ENCODE measurements at regions not wholly inside any gene's neighbourhood (a gene's known extent, or its start where the extent isn't known, plus 50 kb on each side); places are given as distances from the start of the nearest gene placed in this dataset.

DNA sequence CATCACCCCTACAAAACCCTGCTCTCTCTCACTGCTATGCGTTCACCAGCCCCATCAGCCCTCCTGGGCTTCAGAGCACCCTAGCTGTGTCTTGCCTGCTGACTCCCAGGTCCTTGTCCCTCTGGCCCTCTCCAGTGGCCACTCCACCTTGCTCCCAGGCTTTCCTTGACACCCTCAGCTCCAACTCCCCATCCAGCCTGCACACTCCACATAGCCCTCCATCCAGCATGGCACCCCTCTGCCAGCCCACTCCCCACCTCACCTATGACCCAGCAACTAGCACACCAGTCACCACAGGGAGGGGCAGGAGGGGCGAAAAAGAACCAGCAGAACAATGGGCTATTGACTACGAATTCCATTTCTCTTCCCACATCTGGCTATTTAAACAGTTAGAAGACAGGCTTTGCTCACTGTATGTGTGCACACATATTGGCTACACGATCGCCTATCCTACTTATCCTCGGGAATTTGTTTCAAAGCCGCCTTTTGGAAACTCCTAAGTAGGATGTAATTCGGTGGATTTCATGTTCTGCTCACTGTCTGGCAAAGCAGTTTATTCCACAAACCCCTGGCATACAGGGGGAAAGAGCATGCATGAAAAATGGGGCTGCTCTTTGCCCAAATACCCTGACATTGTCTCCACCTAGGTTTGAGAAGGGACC is 195.3 kb downstream of the SMAD2 start:
- DNase-seq (ENCODE audit: extremely low read depth, insufficient read length): no peak
- H3K27me3 ChIP-seq (replicated peaks; ENCODE audit: control insufficient read depth, insufficient read depth, low read length): 0 out of 2 replicates have a peak, but pooled peaks cover 3% of the 10 kb centered on the region
- H3K36me3 ChIP-seq (ENCODE audit: control insufficient read depth, insufficient read depth, low read length): no peaks in the 10 kb centered on the region
- H3K4me3 ChIP-seq (replicated peaks; ENCODE audit: low read depth, low read length): no peak overlapping the region
- TF ChIP-seq, protein P1, sequence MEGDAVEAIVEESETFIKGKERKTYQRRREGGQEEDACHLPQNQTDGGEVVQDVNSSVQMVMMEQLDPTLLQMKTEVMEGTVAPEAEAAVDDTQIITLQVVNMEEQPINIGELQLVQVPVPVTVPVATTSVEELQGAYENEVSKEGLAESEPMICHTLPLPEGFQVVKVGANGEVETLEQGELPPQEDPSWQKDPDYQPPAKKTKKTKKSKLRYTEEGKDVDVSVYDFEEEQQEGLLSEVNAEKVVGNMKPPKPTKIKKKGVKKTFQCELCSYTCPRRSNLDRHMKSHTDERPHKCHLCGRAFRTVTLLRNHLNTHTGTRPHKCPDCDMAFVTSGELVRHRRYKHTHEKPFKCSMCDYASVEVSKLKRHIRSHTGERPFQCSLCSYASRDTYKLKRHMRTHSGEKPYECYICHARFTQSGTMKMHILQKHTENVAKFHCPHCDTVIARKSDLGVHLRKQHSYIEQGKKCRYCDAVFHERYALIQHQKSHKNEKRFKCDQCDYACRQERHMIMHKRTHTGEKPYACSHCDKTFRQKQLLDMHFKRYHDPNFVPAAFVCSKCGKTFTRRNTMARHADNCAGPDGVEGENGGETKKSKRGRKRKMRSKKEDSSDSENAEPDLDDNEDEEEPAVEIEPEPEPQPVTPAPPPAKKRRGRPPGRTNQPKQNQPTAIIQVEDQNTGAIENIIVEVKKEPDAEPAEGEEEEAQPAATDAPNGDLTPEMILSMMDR (IDR thresholded peaks at IDR 0.05; ENCODE audit: insufficient read depth, low read length, poor library complexity, severe bottlenecking): no peak

DNA sequence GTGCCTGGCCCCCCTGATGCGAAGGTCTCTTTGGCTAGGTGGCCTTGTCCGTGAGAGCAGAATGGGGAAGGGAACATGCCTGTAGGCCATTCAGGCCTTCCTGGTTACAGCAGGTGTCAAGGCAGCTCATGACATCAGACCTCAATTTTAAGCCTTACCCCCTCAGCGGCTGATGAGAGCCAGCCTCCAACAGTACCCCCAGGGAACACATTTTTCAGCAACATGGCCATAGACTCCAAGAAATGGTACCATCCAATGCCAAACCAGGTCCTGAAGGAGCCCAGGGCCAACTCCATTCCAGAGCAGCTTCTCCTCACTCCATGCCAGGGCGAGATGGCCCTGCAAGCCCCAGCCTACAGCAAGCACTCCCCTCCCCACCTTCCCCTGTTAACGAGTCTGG is 199.2 kb downstream of the SMAD2 start:
- Histone ChIP-seq H3K36me3 (ENCODE audit: control insufficient read depth, insufficient read depth, low read length) (no peaks in the 10 kb centered on the region), H3K27me3 (replicated peaks; ENCODE audit: control insufficient read depth, insufficient read depth, low read length) (peaks cover 1% of the 10 kb centered on the region; the same call in 1 of the 2 replicates), H3K4me3 (replicated peaks; ENCODE audit: low read depth, low read length) (no peak overlapping the region)
- no peak for DNase-seq (ENCODE audit: extremely low read depth, insufficient read length)
- TF ChIP-seq, protein P1 (IDR thresholded peaks at IDR 0.05; ENCODE audit: insufficient read depth, low read length, poor library complexity, severe bottlenecking): no peak

DNA sequence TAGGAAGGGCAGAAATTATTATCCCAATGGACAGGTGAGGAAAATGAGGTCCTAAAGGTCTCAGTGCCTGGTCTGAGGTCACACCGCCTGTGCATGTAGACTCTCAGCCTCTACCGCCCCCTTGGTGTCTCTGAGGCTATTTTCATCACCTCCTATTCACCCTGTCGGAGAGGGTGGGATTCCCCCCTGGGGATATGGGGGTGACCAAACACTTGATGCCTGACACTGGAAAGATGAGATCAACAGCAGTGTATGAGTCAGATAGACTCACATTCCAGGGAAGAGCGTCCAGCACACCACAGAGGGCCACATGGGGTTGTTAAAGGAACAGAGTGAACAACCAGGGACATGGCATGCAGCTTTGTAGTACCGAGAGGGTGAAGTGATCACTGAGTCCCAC is 199.7 kb downstream of the SMAD2 start:
- H3K27me3 ChIP-seq (replicated peaks; ENCODE audit: control insufficient read depth, insufficient read depth, low read length): peaks cover 1% of the 10 kb centered on the region; the same call in 1 of the 2 replicates
- no peaks in the 10 kb centered on the region for H3K36me3 ChIP-seq (ENCODE audit: control insufficient read depth, insufficient read depth, low read length)
- DNase-seq (ENCODE audit: extremely low read depth, insufficient read length): no peak
- H3K4me3 ChIP-seq (replicated peaks; ENCODE audit: low read depth, low read length): no peak overlapping the region
- TF ChIP-seq, protein P1 (IDR thresholded peaks at IDR 0.05; ENCODE audit: insufficient read depth, low read length, poor library complexity, severe bottlenecking): peak; percentile 17

DNA sequence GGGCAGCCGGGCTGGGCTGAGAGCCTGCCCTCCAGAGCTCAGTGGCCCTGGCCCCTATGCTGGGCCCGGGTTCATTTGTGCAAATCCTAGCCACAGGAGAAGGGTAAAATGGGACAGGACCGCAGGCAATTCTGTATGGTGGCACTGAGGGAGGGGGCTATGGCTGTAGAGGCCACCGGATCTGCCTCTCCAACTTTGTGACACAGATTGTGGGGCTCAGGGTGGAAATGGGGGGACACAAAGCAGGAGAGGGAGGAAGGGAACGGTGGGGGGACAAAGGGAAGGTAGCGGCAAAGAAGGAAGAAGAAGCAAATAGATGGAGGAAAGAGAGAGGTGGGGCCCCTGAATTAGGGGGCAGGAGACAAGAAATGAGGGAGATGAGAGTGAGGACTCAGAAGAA is 201.1 kb downstream of the SMAD2 start:
- Histone ChIP-seq H3K36me3 (ENCODE audit: control insufficient read depth, insufficient read depth, low read length) (no peaks in the 10 kb centered on the region), H3K4me3 (replicated peaks; ENCODE audit: low read depth, low read length) (no peak overlapping the region), H3K27me3 (replicated peaks; ENCODE audit: control insufficient read depth, insufficient read depth, low read length) (peaks cover 1% of the 10 kb centered on the region; the same call in 1 of the 2 replicates)
- TF ChIP-seq, protein P1 (IDR thresholded peaks at IDR 0.05; ENCODE audit: insufficient read depth, low read length, poor library complexity, severe bottlenecking): no peak
- no peak for DNase-seq (ENCODE audit: extremely low read depth, insufficient read length)

DNA sequence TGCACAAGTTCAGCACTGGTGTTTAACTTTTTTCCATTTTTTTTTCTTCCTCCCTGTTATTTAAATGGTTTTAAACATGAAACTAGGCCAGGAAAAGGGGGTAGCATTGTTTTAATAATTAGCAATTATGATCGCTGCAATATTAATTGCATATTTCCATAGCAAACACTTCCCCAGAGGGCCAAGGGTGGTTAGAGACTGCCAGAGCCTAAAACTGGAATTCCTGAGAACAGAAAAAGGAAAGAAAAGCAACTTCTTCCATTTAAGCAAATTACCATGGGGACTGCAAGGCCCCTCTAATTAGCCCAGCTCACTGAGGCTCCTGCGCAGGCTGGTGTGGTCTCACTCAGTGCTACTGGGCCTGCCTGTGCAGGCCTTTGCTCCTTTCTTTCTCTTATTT is 201.5 kb downstream of the SMAD2 start:
- TF ChIP-seq, protein P1 (IDR thresholded peaks at IDR 0.05; ENCODE audit: insufficient read depth, low read length, poor library complexity, severe bottlenecking): no peak
- no peak for DNase-seq (ENCODE audit: extremely low read depth, insufficient read length)
- Histone ChIP-seq H3K36me3 (ENCODE audit: control insufficient read depth, insufficient read depth, low read length) (no peaks in the 10 kb centered on the region), H3K4me3 (replicated peaks; ENCODE audit: low read depth, low read length) (no peak overlapping the region), H3K27me3 (replicated peaks; ENCODE audit: control insufficient read depth, insufficient read depth, low read length) (peaks cover 1% of the 10 kb centered on the region; the same call in 1 of the 2 replicates)
